OCI-LY3 (cell line): ENCODE measurements at regions not wholly inside any gene's neighbourhood (a gene's known extent, or its start where the extent isn't known, plus 50 kb on each side); places are given as distances from the start of the nearest gene placed in this dataset.

ENCODE experiments used
- CTCF ChIP-seq: fragments of 200-600, 300-600 bp; sonication (generic); IDR thresholded peaks from 2 replicates; pipeline ENCODE4 v1.5.1; 2014; ENCODE audit warnings: antibody characterized with exemption, low read length, low read depth
- EZH2phosphoT487 ChIP-seq: fragments of 200-600 bp; shearing (Covaris generic); IDR thresholded peaks from 2 replicates; pipeline ENCODE4 v1.6.1; 2018; ENCODE audit warnings: antibody characterized with exemption, mixed run types, low read depth

GRCh38 chr2:216260629-216261028 is 111.7 kb downstream of the MARCHF4 start:
- TF ChIP-seq EZH2phosphoT487 = no peak
- no peak for TF ChIP-seq CTCF
